ENCODE measurements at regions not wholly inside any gene's neighbourhood (a gene's known extent, or its start where the extent isn't known, plus 50 kb on each side); places are given as distances from the start of the nearest gene placed in this dataset.

DNA sequence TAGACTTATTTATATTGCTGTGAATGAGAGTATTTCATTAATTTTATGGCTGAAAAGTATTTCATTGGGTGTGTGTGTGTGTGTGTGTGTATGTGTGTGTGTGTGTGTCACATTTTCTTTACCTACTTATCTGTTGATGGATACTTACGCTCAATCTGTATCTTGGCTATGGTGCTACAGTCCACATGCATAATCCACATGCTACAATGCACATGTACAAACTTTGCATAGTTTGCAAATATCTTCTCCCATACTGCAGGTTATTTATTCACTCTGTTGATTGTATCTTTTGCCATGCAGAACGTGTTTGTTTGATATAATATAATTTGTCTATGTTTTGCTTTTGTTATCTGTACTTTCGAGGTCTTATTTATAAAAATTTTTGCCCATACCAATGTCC, 167.8 kb downstream of the RAB28 start:
- Histone ChIP-seq H3K27me3 (ENCODE audit: control insufficient read depth, insufficient read depth, low read length) (no peaks in the 10 kb centered on the region), H3K9me3 (replicated peaks; ENCODE audit: low read length) (no peaks in the 10 kb centered on the region), H3K36me3 (ENCODE audit: insufficient read depth, low read length) (no peaks in the 10 kb centered on the region)

DNA sequence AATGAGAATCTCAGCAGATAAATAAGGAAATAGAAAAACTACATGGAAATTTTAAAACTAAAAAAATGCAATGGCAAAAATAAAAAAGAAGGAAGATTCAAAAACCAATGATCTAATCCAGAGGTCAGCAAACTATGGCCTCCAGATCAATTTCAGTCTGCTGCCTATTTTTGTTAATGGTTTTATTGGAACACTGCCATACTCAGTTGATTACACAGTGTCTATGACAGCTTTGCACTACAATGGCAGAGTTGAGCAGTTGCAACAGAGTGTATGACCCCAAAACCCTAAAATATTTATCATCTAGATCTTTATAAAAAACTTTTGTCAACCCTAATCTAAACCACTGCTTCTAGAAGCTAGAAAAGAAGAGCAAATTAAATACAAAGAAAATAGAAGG, 170.3 kb downstream of the RAB28 start:
- no peak overlapping the region for H3K4me2 ChIP-seq (ENCODE audit: low read length)
- no peaks in the 10 kb centered on the region for H3K9me3 ChIP-seq (replicated peaks; ENCODE audit: low read length)
- H3K27me3 ChIP-seq (ENCODE audit: control insufficient read depth, insufficient read depth, low read length) = no peaks in the 10 kb centered on the region
- H3K4me1 ChIP-seq (ENCODE audit: control insufficient read depth, insufficient read depth, low read length) = no peaks in the 10 kb centered on the region
- no peaks in the 10 kb centered on the region for H3K36me3 ChIP-seq (ENCODE audit: insufficient read depth, low read length)
- H3K4me3 ChIP-seq (ENCODE audit: low read length) = no peak overlapping the region
- no peak overlapping the region for H3K9ac ChIP-seq (ENCODE audit: low read depth, low read length)

More for the DNA sequence above, 167.8 kb downstream of the RAB28 start:
- H3K9ac ChIP-seq (ENCODE audit: low read depth, low read length) = no peak overlapping the region
- H3K4me1 ChIP-seq (ENCODE audit: control insufficient read depth, insufficient read depth, low read length) = no peaks in the 10 kb centered on the region
- H3K4me2 ChIP-seq (ENCODE audit: low read length) = no peak overlapping the region
- no peak overlapping the region for H3K4me3 ChIP-seq (ENCODE audit: low read length)

DNA sequence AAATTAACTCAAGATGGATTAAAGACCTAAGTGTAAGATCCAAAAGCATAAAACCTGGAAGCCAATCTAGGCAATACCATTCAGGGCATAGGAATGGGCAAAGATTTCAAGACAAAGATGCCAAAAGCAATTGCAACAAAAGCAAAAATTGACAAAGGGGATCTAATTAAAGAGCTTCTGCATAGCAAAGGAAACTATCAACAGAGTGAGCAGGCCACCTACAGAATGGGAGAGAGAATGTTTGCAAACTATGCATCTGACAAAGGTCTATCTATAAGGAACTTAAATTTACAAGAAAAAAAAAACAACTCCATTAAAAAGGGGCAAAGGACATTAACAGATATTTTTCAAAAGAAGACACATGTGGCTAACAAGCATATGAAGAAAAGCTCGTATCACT, 171.9 kb downstream of the RAB28 start:
- no peak overlapping the region for H3K9ac ChIP-seq (ENCODE audit: low read depth, low read length)
- H3K27me3 ChIP-seq (ENCODE audit: control insufficient read depth, insufficient read depth, low read length) = no peaks in the 10 kb centered on the region
- H3K4me1 ChIP-seq (ENCODE audit: control insufficient read depth, insufficient read depth, low read length) = no peaks in the 10 kb centered on the region
- H3K36me3 ChIP-seq (ENCODE audit: insufficient read depth, low read length) = no peaks in the 10 kb centered on the region
- no peak overlapping the region for H3K4me2 ChIP-seq (ENCODE audit: low read length)
- H3K4me3 ChIP-seq (ENCODE audit: low read length) = no peak overlapping the region
- no peaks in the 10 kb centered on the region for H3K9me3 ChIP-seq (replicated peaks; ENCODE audit: low read length)

DNA sequence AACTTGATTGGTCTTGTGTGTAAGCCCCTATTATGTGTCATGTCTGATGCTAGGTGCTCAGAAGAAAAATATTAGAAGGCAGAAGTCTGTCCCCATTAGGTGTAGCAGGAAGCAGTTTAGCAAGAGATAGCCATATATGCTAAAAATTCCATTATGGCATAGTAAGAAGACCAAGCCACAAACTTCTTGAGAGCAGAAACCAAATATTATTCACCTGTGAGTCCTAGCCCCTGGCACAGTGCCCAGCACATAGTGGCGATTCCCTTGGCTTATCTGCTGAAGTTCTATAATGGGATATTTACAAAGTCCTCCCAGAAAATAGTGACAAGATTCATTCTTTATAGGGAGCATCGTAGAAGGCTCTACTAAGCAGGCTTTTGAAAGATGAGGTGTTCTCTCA, 174.4 kb downstream of the RAB28 start:
- H3K9ac ChIP-seq (ENCODE audit: low read depth, low read length) = no peak overlapping the region
- H3K27me3 ChIP-seq (ENCODE audit: control insufficient read depth, insufficient read depth, low read length) = no peaks in the 10 kb centered on the region
- no peaks in the 10 kb centered on the region for H3K4me1 ChIP-seq (ENCODE audit: control insufficient read depth, insufficient read depth, low read length)
- no peaks in the 10 kb centered on the region for H3K36me3 ChIP-seq (ENCODE audit: insufficient read depth, low read length)
- no peaks in the 10 kb centered on the region for H3K9me3 ChIP-seq (replicated peaks; ENCODE audit: low read length)
- no peak overlapping the region for H3K4me2 ChIP-seq (ENCODE audit: low read length)
- H3K4me3 ChIP-seq (ENCODE audit: low read length) = no peak overlapping the region

DNA sequence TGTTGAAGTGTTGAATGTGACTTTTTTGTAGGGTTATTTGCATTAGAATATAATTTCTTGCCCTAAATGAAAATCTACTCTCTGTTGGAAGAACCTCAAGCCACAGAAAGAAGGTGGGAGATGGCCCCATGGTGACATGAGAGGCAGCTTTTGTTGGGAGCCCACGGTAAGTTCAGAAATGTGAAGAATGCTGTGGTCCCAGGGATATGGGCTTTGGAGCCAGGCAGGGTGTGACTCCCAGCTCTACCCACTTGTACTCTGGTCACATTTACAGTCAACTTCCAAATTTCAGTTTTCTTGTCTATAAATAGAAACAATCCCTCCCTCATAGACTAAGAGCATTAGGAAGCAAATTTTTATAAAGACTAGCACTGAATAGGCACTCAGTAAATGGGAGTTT, 177.8 kb downstream of the RAB28 start:
- Histone ChIP-seq H3K36me3 (ENCODE audit: insufficient read depth, low read length) (no peaks in the 10 kb centered on the region), H3K4me2 (ENCODE audit: low read length) (no peak overlapping the region), H3K9me3 (replicated peaks; ENCODE audit: low read length) (no peaks in the 10 kb centered on the region), H3K27me3 (ENCODE audit: control insufficient read depth, insufficient read depth, low read length) (no peaks in the 10 kb centered on the region), H3K4me1 (ENCODE audit: control insufficient read depth, insufficient read depth, low read length) (no peaks in the 10 kb centered on the region), H3K9ac (ENCODE audit: low read depth, low read length) (no peak overlapping the region), H3K4me3 (ENCODE audit: low read length) (no peak overlapping the region)

DNA sequence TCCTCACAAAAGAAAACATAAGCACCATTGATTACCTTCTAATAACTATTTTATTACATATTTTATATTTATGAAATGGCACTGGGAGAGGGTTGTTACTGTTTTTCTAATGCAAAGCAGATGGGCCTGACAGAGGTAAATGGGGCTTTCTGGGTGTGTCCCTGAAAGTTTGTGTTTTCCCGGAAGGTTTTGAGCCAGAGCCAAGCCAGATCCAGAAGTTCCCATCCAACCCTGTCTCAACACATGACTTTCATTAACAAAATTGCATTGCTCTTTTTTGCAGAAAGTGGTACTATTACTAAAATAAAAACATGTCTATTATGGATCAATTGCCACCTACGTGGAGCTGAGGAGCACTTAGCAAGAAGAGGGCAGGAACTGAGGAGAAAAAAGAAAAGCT, 181.3 kb downstream of the RAB28 start:
- H3K9ac ChIP-seq (ENCODE audit: low read depth, low read length) = no peak overlapping the region
- H3K4me2 ChIP-seq (ENCODE audit: low read length) = no peak overlapping the region
- H3K9me3 ChIP-seq (replicated peaks; ENCODE audit: low read length) = no peaks in the 10 kb centered on the region
- H3K36me3 ChIP-seq (ENCODE audit: insufficient read depth, low read length) = no peaks in the 10 kb centered on the region
- H3K4me1 ChIP-seq (ENCODE audit: control insufficient read depth, insufficient read depth, low read length) = no peaks in the 10 kb centered on the region
- H3K4me3 ChIP-seq (ENCODE audit: low read length) = no peak overlapping the region
- no peaks in the 10 kb centered on the region for H3K27me3 ChIP-seq (ENCODE audit: control insufficient read depth, insufficient read depth, low read length)

DNA sequence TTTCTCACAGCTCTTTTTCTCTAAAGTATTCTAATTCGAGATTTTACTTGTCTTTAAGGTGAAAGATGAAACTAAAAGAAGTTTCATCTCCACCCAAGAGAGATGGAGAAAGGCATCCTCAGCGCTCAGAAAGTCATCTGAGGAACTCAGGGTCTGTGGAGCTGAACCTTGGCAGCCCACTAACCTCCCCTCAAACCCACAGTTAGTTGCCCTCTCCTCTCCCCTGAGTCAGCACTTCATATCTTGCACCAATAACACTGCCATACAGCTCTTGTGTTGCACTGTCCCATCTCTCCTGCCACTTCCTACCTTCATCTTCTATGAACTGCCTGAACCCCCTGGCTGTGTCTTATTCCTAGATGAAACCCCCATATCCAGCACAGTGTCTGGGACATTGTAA, 184.8 kb downstream of the RAB28 start:
- Histone ChIP-seq H3K9ac (ENCODE audit: low read depth, low read length) (no peak overlapping the region), H3K36me3 (ENCODE audit: insufficient read depth, low read length) (no peaks in the 10 kb centered on the region), H3K27me3 (ENCODE audit: control insufficient read depth, insufficient read depth, low read length) (no peaks in the 10 kb centered on the region), H3K4me2 (ENCODE audit: low read length) (no peak overlapping the region), H3K9me3 (replicated peaks; ENCODE audit: low read length) (no peaks in the 10 kb centered on the region), H3K4me3 (ENCODE audit: low read length) (no peak overlapping the region), H3K4me1 (ENCODE audit: control insufficient read depth, insufficient read depth, low read length) (no peaks in the 10 kb centered on the region)

DNA sequence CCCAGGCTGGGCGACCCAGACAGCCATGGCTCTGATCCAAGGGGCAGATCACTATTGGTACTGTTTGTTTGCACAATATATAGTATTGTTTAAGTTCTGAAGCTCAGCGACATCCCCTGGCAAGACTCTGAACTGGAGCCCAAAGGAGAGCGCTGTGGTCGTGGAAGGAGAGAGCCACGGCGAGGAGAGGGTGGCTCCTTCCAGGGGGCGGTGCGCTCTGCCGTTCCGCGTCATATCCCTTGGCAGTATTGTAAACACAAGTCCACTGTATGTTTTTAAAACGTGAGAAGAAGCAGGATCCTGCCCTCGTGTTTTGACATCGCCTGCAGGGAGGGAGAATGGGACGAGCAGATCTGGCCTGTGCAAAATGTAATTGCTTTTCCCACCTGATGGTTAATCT, 185.5 kb downstream of the RAB28 start:
- H3K9me3 ChIP-seq (replicated peaks; ENCODE audit: low read length) = no peaks in the 10 kb centered on the region
- no peaks in the 10 kb centered on the region for H3K4me1 ChIP-seq (ENCODE audit: control insufficient read depth, insufficient read depth, low read length)
- no peak overlapping the region for H3K4me2 ChIP-seq (ENCODE audit: low read length)
- no peak overlapping the region for H3K4me3 ChIP-seq (ENCODE audit: low read length)
- no peaks in the 10 kb centered on the region for H3K36me3 ChIP-seq (ENCODE audit: insufficient read depth, low read length)
- H3K27me3 ChIP-seq (ENCODE audit: control insufficient read depth, insufficient read depth, low read length) = no peaks in the 10 kb centered on the region
- no peak overlapping the region for H3K9ac ChIP-seq (ENCODE audit: low read depth, low read length)

DNA sequence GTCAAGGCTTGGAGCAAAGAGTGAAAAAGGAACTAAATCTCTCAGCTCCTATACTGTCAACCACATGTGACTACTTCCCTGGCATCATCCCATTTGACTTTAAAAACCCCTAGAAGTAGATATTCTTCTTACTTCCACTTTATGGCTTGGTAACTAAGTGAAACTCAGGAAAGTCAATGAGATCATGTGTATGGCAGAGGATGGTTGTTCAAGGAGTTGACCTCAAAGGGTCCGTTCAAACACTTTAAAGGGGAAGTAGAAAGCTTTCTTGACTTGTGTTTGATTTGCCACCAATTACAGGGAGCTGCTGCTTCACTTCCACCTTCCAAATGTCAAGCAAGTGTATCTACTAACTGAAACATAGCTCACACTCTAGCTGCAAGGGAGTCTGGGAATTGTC, 187.2 kb downstream of the RAB28 start:
- Histone ChIP-seq H3K4me3 (ENCODE audit: low read length) (no peak overlapping the region), H3K4me1 (ENCODE audit: control insufficient read depth, insufficient read depth, low read length) (no peaks in the 10 kb centered on the region), H3K36me3 (ENCODE audit: insufficient read depth, low read length) (no peaks in the 10 kb centered on the region), H3K27me3 (ENCODE audit: control insufficient read depth, insufficient read depth, low read length) (no peaks in the 10 kb centered on the region), H3K9ac (ENCODE audit: low read depth, low read length) (no peak overlapping the region), H3K4me2 (ENCODE audit: low read length) (no peak overlapping the region), H3K9me3 (replicated peaks; ENCODE audit: low read length) (no peaks in the 10 kb centered on the region)

DNA sequence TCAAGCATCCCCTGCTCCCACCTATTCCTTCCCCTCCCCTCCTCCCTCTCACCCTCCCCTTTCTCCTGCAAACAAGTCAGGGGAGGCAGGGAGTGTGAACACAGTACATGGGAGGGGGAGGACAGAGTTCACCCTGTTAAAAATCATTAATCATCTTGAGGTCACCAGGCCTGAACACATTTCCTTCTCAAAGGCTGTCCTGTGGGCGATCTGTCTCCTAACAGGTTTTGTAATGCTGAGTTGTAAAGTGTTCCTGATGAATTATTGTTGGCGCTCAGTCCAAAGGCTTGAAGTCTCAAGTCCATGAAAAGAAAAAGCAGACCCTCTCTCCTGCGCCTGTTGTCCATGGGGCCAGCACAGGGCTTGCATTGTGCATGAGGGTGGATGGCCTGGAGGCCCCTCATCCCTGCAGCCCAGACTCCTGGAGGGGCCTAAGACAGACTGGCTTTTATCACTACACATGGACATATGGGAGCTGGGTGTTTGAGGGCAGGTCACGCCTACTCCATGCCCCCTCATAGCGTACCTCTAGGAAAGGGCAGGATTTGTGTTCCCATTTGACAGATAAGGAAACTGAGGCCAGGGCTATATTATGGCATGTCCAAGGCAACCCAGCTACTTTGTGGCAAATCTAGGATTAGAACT, 189.1 kb downstream of the RAB28 start:
- Histone ChIP-seq H3K4me2 (ENCODE audit: low read length) (no peak overlapping the region), H3K4me3 (ENCODE audit: low read length) (no peak overlapping the region), H3K4me1 (ENCODE audit: control insufficient read depth, insufficient read depth, low read length) (peaks cover 4% of the 10 kb centered on the region), H3K36me3 (ENCODE audit: insufficient read depth, low read length) (no peaks in the 10 kb centered on the region), H3K9me3 (replicated peaks; ENCODE audit: low read length) (no peaks in the 10 kb centered on the region), H3K9ac (ENCODE audit: low read depth, low read length) (no peak overlapping the region), H3K27me3 (ENCODE audit: control insufficient read depth, insufficient read depth, low read length) (no peaks in the 10 kb centered on the region)

DNA sequence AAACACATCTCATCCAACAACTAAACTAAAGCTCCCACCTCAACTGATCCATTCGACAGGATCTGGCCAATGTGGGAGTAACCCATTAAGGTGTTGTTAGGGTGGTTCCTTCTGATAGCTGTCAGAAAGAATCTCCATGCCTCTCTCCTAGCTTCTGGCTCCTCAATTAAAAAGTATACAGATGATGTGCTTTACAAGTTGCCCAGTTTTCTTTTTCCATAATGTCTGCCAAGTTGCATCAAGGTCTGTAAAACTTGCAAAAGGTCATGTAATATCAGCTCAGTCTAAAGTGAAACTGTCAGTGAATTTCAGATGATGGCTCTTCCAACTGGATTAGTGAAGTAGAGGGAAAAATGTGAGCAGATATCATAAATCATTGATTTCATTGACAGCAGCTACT, 191.8 kb downstream of the RAB28 start:
- Histone ChIP-seq H3K27me3 (ENCODE audit: control insufficient read depth, insufficient read depth, low read length) (no peaks in the 10 kb centered on the region), H3K4me3 (ENCODE audit: low read length) (no peak overlapping the region), H3K9ac (ENCODE audit: low read depth, low read length) (no peak overlapping the region), H3K9me3 (replicated peaks; ENCODE audit: low read length) (no peaks in the 10 kb centered on the region), H3K4me1 (ENCODE audit: control insufficient read depth, insufficient read depth, low read length) (peaks cover 15% of the 10 kb centered on the region), H3K4me2 (ENCODE audit: low read length) (no peak overlapping the region), H3K36me3 (ENCODE audit: insufficient read depth, low read length) (no peaks in the 10 kb centered on the region)

DNA sequence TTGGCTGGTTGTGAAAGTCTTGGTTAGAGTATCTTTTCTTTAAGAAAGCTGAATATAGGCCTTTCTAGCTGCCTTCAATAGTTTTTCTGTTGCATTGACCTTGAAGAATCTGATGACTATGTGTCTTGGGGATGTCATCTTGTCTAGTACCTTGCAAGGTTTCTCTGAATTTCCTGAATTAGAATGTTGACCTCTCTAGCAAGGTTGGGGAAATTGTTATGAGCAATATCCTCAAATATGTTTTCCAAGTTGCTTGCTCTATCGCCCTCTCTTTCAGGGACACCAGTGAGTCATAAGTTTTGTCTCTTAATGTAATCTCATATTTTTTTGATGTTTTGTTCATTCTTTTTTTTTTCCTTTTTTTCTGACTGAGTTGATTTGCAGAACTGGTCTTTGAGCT, 194.7 kb downstream of the RAB28 start:
- H3K9ac ChIP-seq (ENCODE audit: low read depth, low read length) = no peak overlapping the region
- H3K27me3 ChIP-seq (ENCODE audit: control insufficient read depth, insufficient read depth, low read length) = no peaks in the 10 kb centered on the region
- no peak overlapping the region for H3K4me2 ChIP-seq (ENCODE audit: low read length)
- H3K36me3 ChIP-seq (ENCODE audit: insufficient read depth, low read length) = no peaks in the 10 kb centered on the region
- H3K4me3 ChIP-seq (ENCODE audit: low read length) = no peak overlapping the region
- H3K4me1 ChIP-seq (ENCODE audit: control insufficient read depth, insufficient read depth, low read length) = peaks cover 15% of the 10 kb centered on the region
- H3K9me3 ChIP-seq (replicated peaks; ENCODE audit: low read length) = no peaks in the 10 kb centered on the region
